GM12875 (cell line): ENCODE measurements at regions not wholly inside any gene's neighbourhood (a gene's known extent, or its start where the extent isn't known, plus 50 kb on each side); places are given as distances from the start of the nearest gene placed in this dataset.

Experiments used
- H3K4me3 ChIP-seq: one replicate; pipeline ENCODE4 v1.5.1; 2011; ENCODE audit warnings: low read depth, low read length, control low read depth
- TF ChIP-seq, protein P1 (sequence below): IDR thresholded peaks from 2 replicates; pipeline ENCODE4 v1.5.1; 2011; ENCODE audit warnings: low read depth, mild to moderate bottlenecking, control low read depth, inconsistent platforms, low read length, moderate library complexity, borderline replicate concordance; ENCODE audit not compliant: insufficient read depth

DNA sequence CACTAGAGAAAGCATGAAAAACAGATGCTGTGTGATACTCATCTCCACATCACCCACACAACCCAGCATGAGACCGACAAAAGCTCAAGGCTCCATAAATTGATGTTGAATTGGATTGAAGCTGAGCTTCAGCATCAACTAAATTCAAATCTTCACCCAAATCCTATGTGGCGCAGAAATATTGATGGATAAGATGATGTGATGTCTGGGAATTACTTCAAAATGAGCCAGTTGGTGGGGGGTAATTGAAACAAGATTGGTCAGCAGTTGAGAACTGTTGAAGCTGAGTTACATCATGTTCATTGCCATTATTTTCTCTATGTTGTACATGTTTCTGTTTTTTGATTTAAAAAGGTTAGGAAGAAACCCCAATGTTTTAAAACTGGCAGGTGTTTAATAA is 166.5 kb upstream of the STS start:
- TF ChIP-seq, protein P1, sequence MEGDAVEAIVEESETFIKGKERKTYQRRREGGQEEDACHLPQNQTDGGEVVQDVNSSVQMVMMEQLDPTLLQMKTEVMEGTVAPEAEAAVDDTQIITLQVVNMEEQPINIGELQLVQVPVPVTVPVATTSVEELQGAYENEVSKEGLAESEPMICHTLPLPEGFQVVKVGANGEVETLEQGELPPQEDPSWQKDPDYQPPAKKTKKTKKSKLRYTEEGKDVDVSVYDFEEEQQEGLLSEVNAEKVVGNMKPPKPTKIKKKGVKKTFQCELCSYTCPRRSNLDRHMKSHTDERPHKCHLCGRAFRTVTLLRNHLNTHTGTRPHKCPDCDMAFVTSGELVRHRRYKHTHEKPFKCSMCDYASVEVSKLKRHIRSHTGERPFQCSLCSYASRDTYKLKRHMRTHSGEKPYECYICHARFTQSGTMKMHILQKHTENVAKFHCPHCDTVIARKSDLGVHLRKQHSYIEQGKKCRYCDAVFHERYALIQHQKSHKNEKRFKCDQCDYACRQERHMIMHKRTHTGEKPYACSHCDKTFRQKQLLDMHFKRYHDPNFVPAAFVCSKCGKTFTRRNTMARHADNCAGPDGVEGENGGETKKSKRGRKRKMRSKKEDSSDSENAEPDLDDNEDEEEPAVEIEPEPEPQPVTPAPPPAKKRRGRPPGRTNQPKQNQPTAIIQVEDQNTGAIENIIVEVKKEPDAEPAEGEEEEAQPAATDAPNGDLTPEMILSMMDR: no peak

DNA sequence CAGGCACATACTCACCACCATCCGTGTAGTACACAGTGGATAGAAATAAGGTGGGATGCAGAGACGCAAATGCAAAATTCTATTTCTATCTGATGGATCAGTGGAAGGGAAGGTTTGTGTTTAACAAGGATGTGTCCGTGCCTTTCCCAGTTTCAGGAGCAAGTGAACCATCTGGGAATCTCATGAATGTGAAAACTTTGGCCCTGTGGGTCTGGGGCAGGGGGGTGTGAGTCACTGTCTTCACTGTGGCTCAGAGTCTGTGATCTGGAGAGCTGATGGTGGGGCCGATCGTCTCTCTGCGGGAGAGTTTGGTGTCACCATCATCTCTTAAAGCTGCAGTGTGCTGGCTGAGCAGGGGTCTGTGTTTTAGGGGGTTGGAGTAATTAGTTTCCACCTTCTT is 179.3 kb upstream of the STS start:
- TF ChIP-seq, protein P1: no peak
- no peak overlapping the region for H3K4me3 ChIP-seq

More for the DNA sequence above, 166.5 kb upstream of the STS start:
- no peak overlapping the region for H3K4me3 ChIP-seq

DNA sequence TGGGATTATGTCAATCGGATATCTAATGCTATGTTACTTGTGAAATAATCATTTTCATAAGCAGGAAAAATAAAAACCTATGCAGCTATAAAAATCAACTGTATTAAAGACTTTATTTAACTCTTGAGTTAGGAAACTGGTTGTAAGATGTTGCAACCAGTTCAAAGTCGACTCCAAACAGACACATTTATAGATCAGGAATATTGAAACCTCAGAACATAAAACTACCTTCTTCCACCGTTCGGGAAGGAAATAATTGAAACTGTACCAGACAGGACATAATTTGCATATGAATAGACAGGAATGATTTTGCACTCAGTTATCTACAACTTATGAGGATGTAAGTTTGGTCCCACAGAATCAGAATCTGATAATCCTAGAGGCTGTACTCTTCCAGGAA is 181.8 kb upstream of the STS start:
- no peak overlapping the region for H3K4me3 ChIP-seq
- TF ChIP-seq, protein P1: no peak

DNA sequence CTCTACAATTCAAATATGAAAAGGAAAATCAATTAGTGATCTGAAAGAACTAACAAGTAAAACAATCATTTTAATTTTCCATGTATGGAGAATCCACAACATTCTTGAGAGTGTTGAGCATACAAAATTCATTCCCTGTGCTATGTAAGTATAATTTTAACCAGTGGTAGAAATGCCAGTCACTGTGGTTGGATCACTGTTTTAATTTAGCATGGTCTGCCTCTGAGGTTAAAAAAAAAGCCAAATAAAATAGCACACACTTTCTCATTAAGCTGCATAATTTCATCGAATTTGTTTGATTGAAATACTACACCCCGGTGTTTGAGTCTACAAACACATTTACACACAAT is 185.5 kb upstream of the STS start:
- no peak overlapping the region for H3K4me3 ChIP-seq
- TF ChIP-seq, protein P1: no peak

DNA sequence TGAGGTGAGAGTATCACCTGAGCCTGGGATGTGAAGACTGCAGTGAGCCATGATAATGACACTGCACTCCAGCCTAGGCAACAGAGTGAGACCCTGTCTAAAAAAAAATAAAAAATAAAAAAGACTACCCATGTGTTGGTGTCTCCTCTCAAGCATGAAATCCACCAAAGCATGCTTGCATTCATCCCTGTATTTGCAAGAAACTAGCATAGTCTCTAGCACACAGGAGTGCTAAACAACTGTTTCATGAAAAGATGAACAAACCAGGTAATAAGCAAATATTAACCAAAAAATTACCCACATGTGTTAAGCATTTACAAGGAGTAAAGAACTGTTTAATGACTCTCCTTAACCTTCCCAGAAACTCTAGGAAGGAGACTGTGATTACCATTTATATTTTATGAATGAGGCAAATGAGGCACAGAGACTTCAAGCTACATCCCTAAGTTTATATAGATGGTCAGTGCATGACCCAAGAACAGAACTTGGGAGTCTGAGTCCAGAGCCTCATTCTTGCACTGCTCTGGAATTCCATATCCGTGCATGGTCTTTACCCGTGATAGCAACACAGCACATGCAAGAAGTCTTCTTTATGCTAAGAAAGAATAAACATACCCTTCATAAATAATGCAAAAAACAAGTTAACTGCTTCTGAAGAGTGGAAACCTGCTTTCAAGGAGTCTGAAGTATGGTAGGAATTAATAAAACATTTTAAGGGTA is 186.1 kb upstream of the STS start:
- TF ChIP-seq, protein P1: no peak
- no peak overlapping the region for H3K4me3 ChIP-seq

DNA sequence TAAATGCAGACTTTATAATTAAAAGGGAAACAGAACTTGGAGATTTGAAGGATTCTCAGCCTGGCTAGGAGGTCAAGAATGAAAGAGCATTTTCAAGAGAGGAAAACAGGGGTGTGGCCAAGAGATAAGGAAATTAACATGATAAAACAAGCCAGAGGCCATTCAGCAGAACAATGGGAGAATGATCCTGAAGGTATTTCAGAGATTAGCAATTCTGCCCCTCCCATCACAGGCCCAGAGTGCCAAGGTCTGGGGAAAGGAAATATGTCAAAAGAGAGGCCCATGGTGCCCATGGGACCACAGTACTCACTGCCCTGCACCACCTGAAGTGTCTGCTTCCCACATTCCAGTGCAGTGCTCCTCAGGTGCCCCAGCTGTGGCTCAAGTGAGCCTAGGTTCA is 188.5 kb upstream of the STS start:
- TF ChIP-seq, protein P1: no peak
- no peak overlapping the region for H3K4me3 ChIP-seq

DNA sequence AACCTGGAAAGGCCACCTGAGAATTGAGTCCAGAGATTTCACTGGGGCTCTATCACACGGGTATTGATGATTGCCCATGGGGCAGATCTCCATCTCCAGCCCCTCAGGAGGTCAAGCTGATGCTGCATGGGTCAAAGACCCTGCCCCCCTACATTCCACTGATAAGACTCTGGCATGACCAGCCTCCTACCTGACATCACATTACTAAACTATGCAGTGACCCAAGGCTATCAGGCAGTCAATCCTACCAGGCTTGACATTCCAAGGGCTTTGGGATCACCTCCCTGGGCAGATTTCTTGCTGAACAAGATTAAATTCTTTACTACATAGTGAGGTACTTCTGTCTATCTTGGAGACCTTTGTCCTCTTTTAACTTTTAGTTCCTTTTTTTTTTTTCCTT is 192.7 kb upstream of the STS start:
- TF ChIP-seq, protein P1: no peak
- H3K4me3 ChIP-seq: no peak overlapping the region
